ENCODE measurements at regions not wholly inside any gene's neighbourhood (a gene's known extent, or its start where the extent isn't known, plus 50 kb on each side); places are given as distances from the start of the nearest gene placed in this dataset.

GRCh38 chr4:18192901-18193300 lies 171.3 kb upstream of the LCORL start:
- H2AFZ ChIP-seq (ENCODE audit: low read length): no peak overlapping the region
- H3K9me3 Mint-ChIP-seq: no peaks in the 10 kb centered on the region
- H2BK20ac ChIP-seq (ENCODE audit: low read depth, low read length, poor library complexity, severe bottlenecking): no peak overlapping the region
- H3K4ac ChIP-seq (ENCODE audit: low read depth, low read length): no peak overlapping the region
- no peaks in the 10 kb centered on the region for H3K4me1 ChIP-seq (ENCODE audit: insufficient read depth, low read length)
- H2AK5ac ChIP-seq (ENCODE audit: insufficient read length, low read length): no peak overlapping the region
- no peak overlapping the region for H4K91ac ChIP-seq (ENCODE audit: insufficient read length, low read depth, low read length)
- no peak overlapping the region for H2BK120ac ChIP-seq (ENCODE audit: low read depth, low read length, poor library complexity, severe bottlenecking)
- no peaks in the 10 kb centered on the region for H3K79me1 ChIP-seq (ENCODE audit: insufficient read depth, low read depth, low read length, poor library complexity, severe bottlenecking)
- H3K23ac ChIP-seq (ENCODE audit: insufficient read length, low read depth, low read length): no peak overlapping the region
- no peaks in the 10 kb centered on the region for H3K23me2 ChIP-seq (ENCODE audit: insufficient read length, low read depth, low read length, poor library complexity, severe bottlenecking)
- no peaks in the 10 kb centered on the region for H3K9me3 ChIP-seq (ENCODE audit: control insufficient read depth, low read depth, low read length)
- no peaks in the 10 kb centered on the region for H3K79me2 ChIP-seq (ENCODE audit: insufficient read depth, low read length)
- H4K5ac ChIP-seq (ENCODE audit: insufficient read length, low read depth, low read length): no peak overlapping the region
- H3K4me3 Mint-ChIP-seq: no peak overlapping the region
- no peaks in the 10 kb centered on the region for H4K20me1 ChIP-seq (ENCODE audit: control insufficient read depth, insufficient read depth, insufficient read length)
- no peak for DNase-seq
- no peak overlapping the region for H3K14ac ChIP-seq (ENCODE audit: insufficient read depth, low read length)
- no peaks in the 10 kb centered on the region for H3K36me3 Mint-ChIP-seq (ENCODE audit: insufficient read depth in 1 of 3, low read depth in 3 of 3)
- H2BK12ac ChIP-seq (ENCODE audit: insufficient read length, low read depth, low read length): no peak overlapping the region
- H3K4me1 Mint-ChIP-seq: peaks cover 25 to 29% of the 10 kb centered on the region in 2 experiments
- no peak overlapping the region for H3K56ac ChIP-seq (ENCODE audit: insufficient read length, low read depth, low read length)
- H3K9ac ChIP-seq (ENCODE audit: extremely low read depth, insufficient read length, low read length): no peak overlapping the region
- no peak overlapping the region for H3K4me2 ChIP-seq (ENCODE audit: insufficient read depth, insufficient read length, low read length)
- TF ChIP-seq CTCF (conservative IDR thresholded peaks at IDR 0.05): no peak
- no peaks in the 10 kb centered on the region; the same call in 1 of the 2 replicates for H3K27me3 Mint-ChIP-seq (ENCODE audit: low read depth)
- no CpG with 5 or more reads among the region's 3 CpGs for WGBS (ENCODE audit: extremely low coverage, insufficient read length, low lambda C conversion rate)
- no peak overlapping the region for H2BK15ac ChIP-seq (ENCODE audit: low read depth, low read length)
- no peak overlapping the region for H4K8ac ChIP-seq (replicated peaks; ENCODE audit: insufficient read length, low read depth, low read length)
- H3K27me3 ChIP-seq (ENCODE audit: insufficient read depth, low read length): no peaks in the 10 kb centered on the region
- no peak overlapping the region for H3K18ac ChIP-seq (ENCODE audit: insufficient read length, low read depth, low read length)
- H3K27ac Mint-ChIP-seq: no peak overlapping the region
- H3T11ph ChIP-seq (ENCODE audit: low read length): no peak overlapping the region
- H2BK5ac ChIP-seq (ENCODE audit: insufficient read length, low read length): no peak overlapping the region
- H3K27ac ChIP-seq (ENCODE audit: insufficient read length, low read depth, low read length): no peak overlapping the region
